ENCODE measurements at regions not wholly inside any gene's neighbourhood (a gene's known extent, or its start where the extent isn't known, plus 50 kb on each side); places are given as distances from the start of the nearest gene placed in this dataset.

DNA sequence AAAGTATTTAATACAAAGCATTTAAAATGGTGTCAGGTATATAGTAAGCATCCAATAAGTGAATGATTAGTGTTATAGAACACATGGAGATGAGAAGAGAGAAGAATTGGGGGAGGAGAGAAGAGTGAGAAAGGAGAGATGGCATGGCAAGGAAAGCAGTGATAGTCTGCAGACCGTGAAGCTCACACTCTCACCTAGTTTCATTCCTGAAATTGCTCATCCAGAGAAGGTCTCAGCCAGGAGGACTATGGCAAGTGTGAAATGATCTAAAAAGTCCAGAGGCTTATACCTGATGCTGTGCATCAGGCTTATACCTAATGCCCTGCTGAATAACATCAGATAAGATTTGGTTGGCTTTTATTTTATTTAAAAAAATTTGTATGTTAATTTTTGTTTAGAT lies 351.6 kb upstream of the KLF12 start (continued):
- TF ChIP-seq, protein P1, sequence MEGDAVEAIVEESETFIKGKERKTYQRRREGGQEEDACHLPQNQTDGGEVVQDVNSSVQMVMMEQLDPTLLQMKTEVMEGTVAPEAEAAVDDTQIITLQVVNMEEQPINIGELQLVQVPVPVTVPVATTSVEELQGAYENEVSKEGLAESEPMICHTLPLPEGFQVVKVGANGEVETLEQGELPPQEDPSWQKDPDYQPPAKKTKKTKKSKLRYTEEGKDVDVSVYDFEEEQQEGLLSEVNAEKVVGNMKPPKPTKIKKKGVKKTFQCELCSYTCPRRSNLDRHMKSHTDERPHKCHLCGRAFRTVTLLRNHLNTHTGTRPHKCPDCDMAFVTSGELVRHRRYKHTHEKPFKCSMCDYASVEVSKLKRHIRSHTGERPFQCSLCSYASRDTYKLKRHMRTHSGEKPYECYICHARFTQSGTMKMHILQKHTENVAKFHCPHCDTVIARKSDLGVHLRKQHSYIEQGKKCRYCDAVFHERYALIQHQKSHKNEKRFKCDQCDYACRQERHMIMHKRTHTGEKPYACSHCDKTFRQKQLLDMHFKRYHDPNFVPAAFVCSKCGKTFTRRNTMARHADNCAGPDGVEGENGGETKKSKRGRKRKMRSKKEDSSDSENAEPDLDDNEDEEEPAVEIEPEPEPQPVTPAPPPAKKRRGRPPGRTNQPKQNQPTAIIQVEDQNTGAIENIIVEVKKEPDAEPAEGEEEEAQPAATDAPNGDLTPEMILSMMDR (conservative IDR thresholded peaks at IDR 0.05; ENCODE audit: low read depth in 2 of 2), result no peak
- no peak for TF ChIP-seq NANOG (IDR thresholded peaks at IDR 0.05; ENCODE audit: borderline replicate concordance)
- TF ChIP-seq JUNB (IDR thresholded peaks at IDR 0.05; ENCODE audit: unreplicated experiment), result no peak
- no peak for TF ChIP-seq EZH2phosphoT487 (IDR thresholded peaks at IDR 0.05; ENCODE audit: unreplicated experiment)
- TF ChIP-seq ZNF331 (CRISPR knock-in tag; IDR thresholded peaks at IDR 0.05; ENCODE audit: low read depth), result no peak
- TF ChIP-seq, protein P2, sequence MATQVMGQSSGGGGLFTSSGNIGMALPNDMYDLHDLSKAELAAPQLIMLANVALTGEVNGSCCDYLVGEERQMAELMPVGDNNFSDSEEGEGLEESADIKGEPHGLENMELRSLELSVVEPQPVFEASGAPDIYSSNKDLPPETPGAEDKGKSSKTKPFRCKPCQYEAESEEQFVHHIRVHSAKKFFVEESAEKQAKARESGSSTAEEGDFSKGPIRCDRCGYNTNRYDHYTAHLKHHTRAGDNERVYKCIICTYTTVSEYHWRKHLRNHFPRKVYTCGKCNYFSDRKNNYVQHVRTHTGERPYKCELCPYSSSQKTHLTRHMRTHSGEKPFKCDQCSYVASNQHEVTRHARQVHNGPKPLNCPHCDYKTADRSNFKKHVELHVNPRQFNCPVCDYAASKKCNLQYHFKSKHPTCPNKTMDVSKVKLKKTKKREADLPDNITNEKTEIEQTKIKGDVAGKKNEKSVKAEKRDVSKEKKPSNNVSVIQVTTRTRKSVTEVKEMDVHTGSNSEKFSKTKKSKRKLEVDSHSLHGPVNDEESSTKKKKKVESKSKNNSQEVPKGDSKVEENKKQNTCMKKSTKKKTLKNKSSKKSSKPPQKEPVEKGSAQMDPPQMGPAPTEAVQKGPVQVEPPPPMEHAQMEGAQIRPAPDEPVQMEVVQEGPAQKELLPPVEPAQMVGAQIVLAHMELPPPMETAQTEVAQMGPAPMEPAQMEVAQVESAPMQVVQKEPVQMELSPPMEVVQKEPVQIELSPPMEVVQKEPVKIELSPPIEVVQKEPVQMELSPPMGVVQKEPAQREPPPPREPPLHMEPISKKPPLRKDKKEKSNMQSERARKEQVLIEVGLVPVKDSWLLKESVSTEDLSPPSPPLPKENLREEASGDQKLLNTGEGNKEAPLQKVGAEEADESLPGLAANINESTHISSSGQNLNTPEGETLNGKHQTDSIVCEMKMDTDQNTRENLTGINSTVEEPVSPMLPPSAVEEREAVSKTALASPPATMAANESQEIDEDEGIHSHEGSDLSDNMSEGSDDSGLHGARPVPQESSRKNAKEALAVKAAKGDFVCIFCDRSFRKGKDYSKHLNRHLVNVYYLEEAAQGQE (IDR thresholded peaks at IDR 0.05; ENCODE audit: unreplicated experiment), result no peak

- Histone ChIP-seq H3K79me2 (replicated peaks; ENCODE audit: insufficient read depth) (no peaks in the 10 kb centered on the region), H3K27me3 (ENCODE audit: insufficient read depth) (no peaks in the 10 kb centered on the region), H3K4me2 (no peak overlapping the region), H3K36me3 (ENCODE audit: insufficient read depth) (no peaks in the 10 kb centered on the region), H3K27ac (ENCODE audit: low read depth) (no peak overlapping the region), H3K9me2 (ENCODE audit: insufficient read depth) (no peaks in the 10 kb centered on the region), H3K4me1 (ENCODE audit: insufficient read depth) (no peaks in the 10 kb centered on the region), H2AFZ (no peak overlapping the region), H4K20me1 (replicated peaks; ENCODE audit: insufficient read depth) (no peaks in the 10 kb centered on the region), H3F3A (replicated peaks; ENCODE audit: low read depth) (no peaks in the 10 kb centered on the region), H3K4me3 (no peak overlapping the region)
- Mint-ChIP-seq H3K27me3 (ENCODE audit: insufficient read depth, low read depth, poor library complexity) (no peaks in the 10 kb centered on the region), H3K27ac (no peak overlapping the region), H3K4me1 (no peaks in the 10 kb centered on the region), H3K36me3 (ENCODE audit: low read depth) (no peaks in the 10 kb centered on the region), H3K9me3 (0 out of 3 replicates have a peak, but pooled peaks cover 3% of the 10 kb centered on the region), H3K4me3 (no peak overlapping the region)
- DNase-seq (ENCODE audit: low spot score) (no peak), ATAC-seq (no peak)
- TF ChIP-seq STAT1 (IDR thresholded peaks at IDR 0.05; ENCODE audit: unreplicated experiment), result no peak
- no peak for TF ChIP-seq ETS1 (IDR thresholded peaks at IDR 0.05)
- TF ChIP-seq CREB1 (CRISPR knock-in tag; IDR thresholded peaks at IDR 0.05; ENCODE audit: low read depth), result no peak
- TF ChIP-seq EZH2 (IDR thresholded peaks at IDR 0.05; ENCODE audit: low read depth, unreplicated experiment), result no peak
- no peak for TF ChIP-seq ZNF114 (CRISPR knock-in tag; IDR thresholded peaks at IDR 0.05)
- TF ChIP-seq, protein P2 (IDR thresholded peaks at IDR 0.05; ENCODE audit: unreplicated experiment), result no peak
Observed at GRCh38 chr13:74479124-74479523, 344.9 kb upstream of the KLF12 start.
